IMR-90 (cell line): ENCODE measurements at regions not wholly inside any gene's neighbourhood (a gene's known extent, or its start where the extent isn't known, plus 50 kb on each side); places are given as distances from the start of the nearest gene placed in this dataset.

Experiments
- ATAC-seq: fragments of 200-7000 bp; cut with Tn5 transposase; 2 replicates; pipeline ENCODE4 v1.9.1; 2020; ENCODE audit warnings: low read depth, mild to moderate bottlenecking, moderate library complexity
- BruUV-seq: library from RNA; stranded (reverse); fragments of 400-500 nt; replicated peaks from 2 replicates; lab custom pipeline; 2021; lab: Mats Ljungman, UMichigan
- CTCF ChIA-PET: fragments of 300-600 bp; formaldehyde crosslinking; extraction: SDS; loops from one replicate; lab custom pipeline; 2021; ENCODE audit warnings: antibody characterized with exemption; lab: Yijun Ruan, JAX
- POLR2A ChIA-PET: fragments of 300-600 bp; sonication (Branson Sonifier 250); formaldehyde crosslinking; loops from one replicate; lab custom pipeline; 2022; ENCODE audit warnings: antibody characterized with exemption; ENCODE audit not compliant: unreplicated experiment; lab: Charles Lee
- DNase-seq: peaks from one replicate; pipeline ENCODE4 v3.0.0; 2013
- H2AFZ ChIP-seq: replicated peaks from 2 replicates; pipeline ENCODE3; 2013; ENCODE audit warnings: low read length, mild to moderate bottlenecking; ENCODE audit not compliant: poor library complexity
- H2AK5ac ChIP-seq: 2 replicates; pipeline ENCODE4 v1.6.1; 2013; ENCODE audit warnings: low read depth, low read length, inconsistent platforms
- H2AK9ac ChIP-seq: replicated peaks from 2 replicates; pipeline ENCODE3; 2013; ENCODE audit warnings: mild to moderate bottlenecking, low read depth, low read length, moderate library complexity; ENCODE audit not compliant: poor library complexity
- H2BK120ac ChIP-seq: 2 replicates; pipeline ENCODE4 v1.6.1; 2013; ENCODE audit warnings: low read depth, low read length, inconsistent platforms
- H2BK15ac ChIP-seq: 3 replicates; pipeline ENCODE4 v1.6.1; 2013; ENCODE audit warnings: low read depth, low read length, inconsistent platforms
- H2BK20ac ChIP-seq: 2 replicates; pipeline ENCODE4 v1.6.1; 2013; ENCODE audit warnings: low read depth, mild to moderate bottlenecking, inconsistent platforms, low read length, moderate library complexity
- H2BK5ac ChIP-seq: 2 replicates; pipeline ENCODE4 v1.6.1; 2013; ENCODE audit warnings: mild to moderate bottlenecking, low read depth, low read length, inconsistent platforms; ENCODE audit not compliant: poor library complexity, severe bottlenecking
- H3K14ac ChIP-seq: replicated peaks from 2 replicates; pipeline ENCODE4 v1.6.1; 2013; ENCODE audit warnings: low read depth, low read length, inconsistent platforms
- H3K18ac ChIP-seq: 2 replicates; pipeline ENCODE4 v1.6.1; 2013; ENCODE audit warnings: low read depth, low read length, control low read depth
- H3K23ac ChIP-seq: 2 replicates; pipeline ENCODE4 v1.6.1; 2013; ENCODE audit warnings: low read depth, low read length, inconsistent platforms
- H3K27ac ChIP-seq: 2 replicates; pipeline ENCODE4 v1.5.1; 2013; ENCODE audit warnings: mild to moderate bottlenecking, control low read depth, low read length; ENCODE audit not compliant: insufficient read depth
- H3K27me3 ChIP-seq: 2 replicates; pipeline ENCODE4 v1.6.1; 2013; ENCODE audit warnings: low read length; ENCODE audit not compliant: control insufficient read depth, insufficient read depth
- H3K36me3 ChIP-seq: 2 replicates; pipeline ENCODE4 v1.6.1; 2013; ENCODE audit warnings: low read length, mixed read lengths; ENCODE audit not compliant: control insufficient read depth, insufficient read depth
- H3K4ac ChIP-seq: 2 replicates; pipeline ENCODE4 v1.6.1; 2013; ENCODE audit warnings: low read depth, low read length, inconsistent platforms
- H3K4me1 ChIP-seq: 2 replicates; pipeline ENCODE4 v1.6.1; 2013; ENCODE audit warnings: low read length, mixed read lengths; ENCODE audit not compliant: control insufficient read depth, insufficient read depth
- H3K4me2 ChIP-seq: 2 replicates; pipeline ENCODE4 v1.6.1; 2013; ENCODE audit warnings: low read depth, mild to moderate bottlenecking, control low read depth, low read length, moderate library complexity
- H3K4me3 ChIP-seq: 2 replicates; pipeline ENCODE4 v1.5.1; 2013; ENCODE audit warnings: low read depth, mild to moderate bottlenecking, control low read depth, low read length, moderate library complexity; ENCODE audit not compliant: insufficient read depth
- H3K56ac ChIP-seq: 2 replicates; pipeline ENCODE4 v1.6.1; 2013; ENCODE audit warnings: low read length, inconsistent platforms; ENCODE audit not compliant: insufficient read depth; ENCODE audit errors: extremely low read depth
- H3K79me1 ChIP-seq, 2 experiments: 2 replicates each; pipeline ENCODE4 v1.6.1; 2013; ENCODE audit warnings: low read length in 2 of 2, inconsistent platforms in 1 of 2, low read depth in 1 of 2
- H3K9ac ChIP-seq: 2 replicates; pipeline ENCODE4 v1.6.1; 2013; ENCODE audit warnings: low read depth, low read length, control low read depth
- H3K9me1 ChIP-seq: 2 replicates; pipeline ENCODE4 v1.6.1; 2013; ENCODE audit warnings: low read length, inconsistent platforms; ENCODE audit not compliant: insufficient read depth
- H3K9me3 ChIP-seq: 2 replicates; pipeline ENCODE4 v1.6.1; 2013; ENCODE audit warnings: low read length; ENCODE audit not compliant: control insufficient read depth, insufficient read depth
- H4K20me1 ChIP-seq: 2 replicates; pipeline ENCODE4 v1.6.1; 2013; ENCODE audit warnings: low read length, inconsistent platforms; ENCODE audit not compliant: insufficient read depth
- H4K5ac ChIP-seq: 2 replicates; pipeline ENCODE4 v1.6.1; 2013; ENCODE audit warnings: mild to moderate bottlenecking, low read depth, low read length, control low read depth
- H4K8ac ChIP-seq, 2 experiments: 2 replicates each; pipeline ENCODE4 v1.6.1; 2013; ENCODE audit warnings: low read depth in 2 of 2, low read length in 2 of 2, control low read depth in 1 of 2, inconsistent platforms in 1 of 2
- H4K91ac ChIP-seq: 2 replicates; pipeline ENCODE4 v1.6.1; 2013; ENCODE audit warnings: low read depth, low read length, inconsistent platforms; ENCODE audit not compliant: insufficient read depth
- BHLHE40 ChIP-seq: fragments of 150-350 bp; IDR thresholded peaks from 2 replicates; pipeline ENCODE4 v1.6.1; 2016; ENCODE audit warnings: mild to moderate bottlenecking, low read depth, low read length
- CEBPB ChIP-seq: IDR thresholded peaks from 2 replicates; pipeline ENCODE4 v1.6.1; 2012; ENCODE audit warnings: low read depth, low read length, improper control_type of control experiment
- CHD1 ChIP-seq: IDR thresholded peaks from 2 replicates; pipeline ENCODE4 v1.6.1; 2012; ENCODE audit warnings: low read depth, low read length, improper control_type of control experiment
- FOS ChIP-seq: fragments of 150-350 bp; IDR thresholded peaks from 2 replicates; pipeline ENCODE4 v1.6.1; 2016; ENCODE audit warnings: low read depth, low read length
- MAFK ChIP-seq: IDR thresholded peaks from 2 replicates; pipeline ENCODE4 v1.6.1; 2012; ENCODE audit warnings: low read depth, low read length, improper control_type of control experiment
- MAZ ChIP-seq: IDR thresholded peaks from 2 replicates; pipeline ENCODE4 v1.6.1; 2012; ENCODE audit warnings: low read depth, mild to moderate bottlenecking, low read length, improper control_type of control experiment, moderate library complexity, borderline replicate concordance
- MXI1 ChIP-seq: IDR thresholded peaks from 2 replicates; pipeline ENCODE4 v1.6.1; 2012; ENCODE audit warnings: low read depth, mild to moderate bottlenecking, low read length, moderate library complexity, borderline replicate concordance
- NFE2L2 ChIP-seq: fragments of 150-350 bp; IDR thresholded peaks from 2 replicates; pipeline ENCODE4 v1.6.1; 2016; ENCODE audit warnings: low read depth, mild to moderate bottlenecking, low read length
- POLR2A ChIP-seq: IDR thresholded peaks from 2 replicates; pipeline ENCODE4 v1.6.1; 2012; ENCODE audit warnings: mild to moderate bottlenecking, low read depth, low read length
- RAD21 ChIP-seq: IDR thresholded peaks from 2 replicates; pipeline ENCODE4 v1.6.1; 2012; ENCODE audit warnings: low read length, improper control_type of control experiment
- RCOR1 ChIP-seq: IDR thresholded peaks from 2 replicates; pipeline ENCODE4 v1.6.1; 2012; ENCODE audit warnings: mild to moderate bottlenecking, low read length, improper control_type of control experiment; ENCODE audit not compliant: insufficient replicate concordance
- RFX5 ChIP-seq: IDR thresholded peaks from 2 replicates; pipeline ENCODE4 v1.8.0; 2012; ENCODE audit warnings: low read depth, mild to moderate bottlenecking, low read length, moderate library complexity
- SMC3 ChIP-seq: fragments of 150-350 bp; IDR thresholded peaks from 2 replicates; pipeline ENCODE4 v1.6.1; 2016; ENCODE audit warnings: low read depth, mild to moderate bottlenecking, antibody characterized with exemption, low read length, moderate library complexity
- WGBS, 2 experiments: methylation state at CpG; one replicate each; pipeline versions ENCODE4 v1.1.5 to v1.1.7; 2013; ENCODE audit warnings: missing lambda C conversion rate in 2 of 2; ENCODE audit not compliant: insufficient read length in 1 of 2; ENCODE audit errors: extremely low coverage in 2 of 2; 5-methylcytosine and 5-hydroxymethylcytosine counted together
- dilution Hi-C: fragments of 300-500 bp; cut with HindIII; formaldehyde crosslinking; loops from one replicate; pipeline ENCODE4 v1.14.3; 2018; ENCODE audit warnings: low sequenced_read_pairs; ENCODE audit not compliant: unreplicated experiment
- in situ Hi-C: fragments of 300-500 bp; cut with MboI; formaldehyde crosslinking; loops from 3 replicates; pipeline ENCODE4 v1.14.3; 2019; ENCODE audit warnings: low sequenced_read_pairs, inconsistent platforms, mixed read lengths
- intact Hi-C: fragments of 100-400 bp; cut with micrococcal nuclease; formaldehyde crosslinking; loops from 2 replicates; pipeline ENCODE4 v1.10.0; 2022
- TF ChIP-seq, protein P1 (sequence below): fragments of 150-350 bp; IDR thresholded peaks from 2 replicates; pipeline ENCODE4 v1.6.1; 2017; ENCODE audit warnings: mild to moderate bottlenecking, antibody characterized with exemption, low read length, low read depth
- TF ChIP-seq, protein P2 (sequence below): conservative IDR thresholded peaks from 2 replicates; pipeline ENCODE4 v1.5.1; 2012; ENCODE audit warnings: mild to moderate bottlenecking, low read depth, low read length, improper control_type of control experiment
- TF ChIP-seq, protein P3 (sequence below): fragments of 150-350 bp; IDR thresholded peaks from 2 replicates; pipeline ENCODE4 v1.6.1; 2016; ENCODE audit warnings: low read depth, mild to moderate bottlenecking, low read length, moderate library complexity, borderline replicate concordance

DNA sequence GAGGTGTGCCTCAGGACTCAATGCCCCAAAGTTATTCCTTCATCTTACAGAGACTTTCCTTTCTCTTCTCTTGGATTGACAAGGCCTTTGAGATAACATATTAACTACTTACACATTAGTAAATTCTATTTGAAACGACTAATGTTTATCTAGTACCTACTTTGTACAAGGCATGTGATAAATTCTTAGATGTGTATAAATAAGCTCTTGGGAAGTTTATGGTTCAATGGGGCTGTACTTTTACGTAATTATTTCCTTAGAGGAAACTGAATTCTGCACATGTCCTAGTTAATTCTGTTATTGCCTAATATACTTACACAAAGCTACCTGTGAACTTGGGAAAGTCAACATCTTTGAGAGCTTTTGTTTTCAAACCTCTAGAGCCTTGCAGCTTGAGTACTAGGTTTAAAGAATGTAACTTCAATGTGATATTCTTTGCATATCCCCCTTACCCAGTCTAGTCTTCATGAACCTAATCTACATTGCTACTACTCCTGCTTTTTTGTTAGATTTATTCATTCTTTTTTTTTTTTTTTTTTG lies 58.5 kb upstream of the RAP2B start:
- H4K5ac ChIP-seq: no peak overlapping the region
- H3K9ac ChIP-seq: no peak overlapping the region
- no peak overlapping the region for H3K27ac ChIP-seq
- H2AK5ac ChIP-seq: no peak overlapping the region
- H3K79me1 ChIP-seq: no peaks in the 10 kb centered on the region
- H2AK9ac ChIP-seq: no peak overlapping the region
- no peak overlapping the region for H3K4me2 ChIP-seq
- no peaks in the 10 kb centered on the region for H4K20me1 ChIP-seq
- H3K23ac ChIP-seq: no peak overlapping the region
- H3K14ac ChIP-seq: no peak overlapping the region
- H4K91ac ChIP-seq: no peak overlapping the region
- no peaks in the 10 kb centered on the region for H3K9me3 ChIP-seq
- no TSS peak for BruUV-seq
- no CpG with 5 or more reads among the region's 2 CpGs for WGBS, 2 experiments
- H3K4ac ChIP-seq: no peak overlapping the region
- dilution Hi-C loops: no loop called here
- no peak for ATAC-seq
- no peak overlapping the region for H4K8ac ChIP-seq
- DNase-seq: no peak
- H2AFZ ChIP-seq: no peak overlapping the region
- ChIA-PET POLR2A (no interaction called here), CTCF (interaction anchor here (0.7 kb wide), 1 partner anchor 1170 kb away, joined by 3 read pairs; no protein-coding TSS in a partner anchor)
- no peak overlapping the region for H2BK5ac ChIP-seq
- no peak overlapping the region for H3K4me3 ChIP-seq
- H2BK15ac ChIP-seq: no peak overlapping the region
- H3K36me3 ChIP-seq: no peaks in the 10 kb centered on the region
- TF ChIP-seq CHD1 (no peak), FOS (no peak), RFX5 (no peak), SMC3 (no peak), MAFK (no peak), MAZ (no peak), POLR2A (no peak), CEBPB (no peak), MXI1 (no peak), NFE2L2 (no peak), RCOR1 (no peak), RAD21 (no peak), BHLHE40 (no peak)
- TF ChIP-seq, protein P1, sequence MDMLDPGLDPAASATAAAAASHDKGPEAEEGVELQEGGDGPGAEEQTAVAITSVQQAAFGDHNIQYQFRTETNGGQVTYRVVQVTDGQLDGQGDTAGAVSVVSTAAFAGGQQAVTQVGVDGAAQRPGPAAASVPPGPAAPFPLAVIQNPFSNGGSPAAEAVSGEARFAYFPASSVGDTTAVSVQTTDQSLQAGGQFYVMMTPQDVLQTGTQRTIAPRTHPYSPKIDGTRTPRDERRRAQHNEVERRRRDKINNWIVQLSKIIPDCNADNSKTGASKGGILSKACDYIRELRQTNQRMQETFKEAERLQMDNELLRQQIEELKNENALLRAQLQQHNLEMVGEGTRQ: no peak
- TF ChIP-seq, protein P2, sequence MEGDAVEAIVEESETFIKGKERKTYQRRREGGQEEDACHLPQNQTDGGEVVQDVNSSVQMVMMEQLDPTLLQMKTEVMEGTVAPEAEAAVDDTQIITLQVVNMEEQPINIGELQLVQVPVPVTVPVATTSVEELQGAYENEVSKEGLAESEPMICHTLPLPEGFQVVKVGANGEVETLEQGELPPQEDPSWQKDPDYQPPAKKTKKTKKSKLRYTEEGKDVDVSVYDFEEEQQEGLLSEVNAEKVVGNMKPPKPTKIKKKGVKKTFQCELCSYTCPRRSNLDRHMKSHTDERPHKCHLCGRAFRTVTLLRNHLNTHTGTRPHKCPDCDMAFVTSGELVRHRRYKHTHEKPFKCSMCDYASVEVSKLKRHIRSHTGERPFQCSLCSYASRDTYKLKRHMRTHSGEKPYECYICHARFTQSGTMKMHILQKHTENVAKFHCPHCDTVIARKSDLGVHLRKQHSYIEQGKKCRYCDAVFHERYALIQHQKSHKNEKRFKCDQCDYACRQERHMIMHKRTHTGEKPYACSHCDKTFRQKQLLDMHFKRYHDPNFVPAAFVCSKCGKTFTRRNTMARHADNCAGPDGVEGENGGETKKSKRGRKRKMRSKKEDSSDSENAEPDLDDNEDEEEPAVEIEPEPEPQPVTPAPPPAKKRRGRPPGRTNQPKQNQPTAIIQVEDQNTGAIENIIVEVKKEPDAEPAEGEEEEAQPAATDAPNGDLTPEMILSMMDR: no peak
- TF ChIP-seq, protein P3, sequence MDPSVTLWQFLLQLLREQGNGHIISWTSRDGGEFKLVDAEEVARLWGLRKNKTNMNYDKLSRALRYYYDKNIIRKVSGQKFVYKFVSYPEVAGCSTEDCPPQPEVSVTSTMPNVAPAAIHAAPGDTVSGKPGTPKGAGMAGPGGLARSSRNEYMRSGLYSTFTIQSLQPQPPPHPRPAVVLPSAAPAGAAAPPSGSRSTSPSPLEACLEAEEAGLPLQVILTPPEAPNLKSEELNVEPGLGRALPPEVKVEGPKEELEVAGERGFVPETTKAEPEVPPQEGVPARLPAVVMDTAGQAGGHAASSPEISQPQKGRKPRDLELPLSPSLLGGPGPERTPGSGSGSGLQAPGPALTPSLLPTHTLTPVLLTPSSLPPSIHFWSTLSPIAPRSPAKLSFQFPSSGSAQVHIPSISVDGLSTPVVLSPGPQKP: no peak
- H2BK120ac ChIP-seq: no peak overlapping the region
- H3K56ac ChIP-seq: no peak overlapping the region
- no peaks in the 10 kb centered on the region for H3K4me1 ChIP-seq
- H3K18ac ChIP-seq: no peak overlapping the region
- no peaks in the 10 kb centered on the region for H3K9me1 ChIP-seq
- H2BK20ac ChIP-seq: no peak overlapping the region
- no peaks in the 10 kb centered on the region for H3K27me3 ChIP-seq
- in situ Hi-C loops: no loop called here
- intact Hi-C loops: no loop called here
